Activated CD4-positive, alpha-beta memory T cell treated with anti-CD3 and anti-CD28 coated beads for 36 hours (primary cell): ENCODE measurements at regions not wholly inside any gene's neighbourhood (a gene's known extent, or its start where the extent isn't known, plus 50 kb on each side); places are given as distances from the start of the nearest gene placed in this dataset.

Source experiments
- CTCF ChIA-PET: fragments of 350-600 bp; sonication (Branson Sonifier 250); formaldehyde crosslinking; loops from one replicate; lab custom pipeline; 2021; ENCODE audit warnings: antibody characterized with exemption, inconsistent platforms; lab: Charles Lee
- POLR2A ChIA-PET: fragments of 350-600 bp; sonication (Branson Sonifier 250); formaldehyde crosslinking; loops from one replicate; lab custom pipeline; 2021; ENCODE audit warnings: antibody characterized with exemption; lab: Charles Lee
- DNase-seq: peaks from one replicate; pipeline ENCODE4 v3.0.0-alpha.2; 2020
- H3K27ac Mint-ChIP-seq: one replicate; pipeline ENCODE4 v1.8.0; 2021; ENCODE audit warnings: mixed read lengths
- H3K27me3 Mint-ChIP-seq: one replicate; pipeline ENCODE4 v1.8.0; 2021; ENCODE audit warnings: mixed read lengths
- H3K36me3 Mint-ChIP-seq: one replicate; pipeline ENCODE4 v1.8.0; 2021; ENCODE audit warnings: mixed read lengths
- H3K4me1 Mint-ChIP-seq: one replicate; pipeline ENCODE4 v1.8.0; 2021; ENCODE audit warnings: low read depth, mixed read lengths
- H3K4me3 Mint-ChIP-seq: one replicate; pipeline ENCODE4 v1.8.0; 2021; ENCODE audit warnings: mild to moderate bottlenecking, mixed read lengths
- H3K9me3 Mint-ChIP-seq: one replicate; pipeline ENCODE4 v1.8.0; 2021; ENCODE audit warnings: mixed read lengths
- intact Hi-C: fragments of 100-400 bp; cut with micrococcal nuclease; formaldehyde crosslinking; loops from one replicate; pipeline ENCODE4 v1.15.1; 2023

DNA sequence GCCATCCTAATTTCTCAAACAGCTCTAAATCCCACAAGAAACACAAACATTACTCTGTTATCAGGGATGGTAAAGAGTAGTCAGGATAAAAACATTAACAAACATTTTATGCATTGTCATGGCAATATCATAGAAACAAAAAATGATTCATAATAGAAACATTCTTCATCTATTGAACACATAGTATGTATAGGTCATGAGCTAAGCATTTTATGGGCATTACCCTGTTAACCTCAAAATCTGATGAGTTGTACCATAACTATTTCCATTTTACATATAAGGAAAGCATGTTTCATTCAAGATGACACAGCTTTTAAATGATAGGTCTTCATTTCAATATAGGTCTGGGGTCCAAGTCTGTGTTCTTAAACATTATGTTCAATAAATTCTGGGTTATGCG, 344.9 kb downstream of the RND3 start:
- no peak for DNase-seq
- ChIA-PET POLR2A (no interaction called here), CTCF (no interaction called here)
- Mint-ChIP-seq H3K27me3 (no peaks in the 10 kb centered on the region), H3K9me3 (peaks cover 20% of the 10 kb centered on the region), H3K27ac (no peak overlapping the region), H3K4me3 (no peak overlapping the region), H3K36me3 (no peaks in the 10 kb centered on the region), H3K4me1 (no peaks in the 10 kb centered on the region)
- intact Hi-C loops: no loop called here

- Mint-ChIP-seq H3K4me1 (no peaks in the 10 kb centered on the region), H3K4me3 (no peak overlapping the region), H3K27ac (no peak overlapping the region), H3K27me3 (no peaks in the 10 kb centered on the region), H3K36me3 (no peaks in the 10 kb centered on the region), H3K9me3 (peaks cover 9% of the 10 kb centered on the region)
- DNase-seq: no peak
- CTCF ChIA-PET: interaction anchor here (1.2 kb wide), 1 partner anchor 21 kb away, joined by 4 read pairs; no protein-coding TSS in a partner anchor
- intact Hi-C loops: no loop called here
- POLR2A ChIA-PET: no interaction called here
Measured at GRCh38 chr2:150141226-150142001, 346.1 kb downstream of the RND3 start.

DNA sequence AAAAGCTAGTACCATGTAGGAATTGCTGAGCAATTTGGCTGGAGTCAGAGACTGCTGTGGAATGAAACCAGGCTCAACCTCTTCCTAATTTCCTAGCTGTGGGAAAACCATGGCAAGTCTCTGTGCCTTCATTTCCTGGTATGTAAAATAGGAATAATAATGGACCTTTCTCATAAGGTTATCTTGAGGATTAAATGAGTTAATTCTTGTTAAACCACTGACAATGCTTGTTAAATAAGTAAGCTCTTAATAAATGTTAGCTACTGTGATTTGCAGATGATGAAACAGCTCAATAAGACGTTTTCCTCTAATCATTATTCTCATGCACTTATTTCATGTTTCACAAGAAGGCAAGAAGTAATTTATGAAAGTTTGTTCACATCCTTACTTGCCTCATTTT, 346.7 kb downstream of the RND3 start:
- no peak for DNase-seq
- intact Hi-C loops: no loop called here
- POLR2A ChIA-PET: no interaction called here
- CTCF ChIA-PET: no interaction called here
- Mint-ChIP-seq H3K9me3 (peaks cover 4% of the 10 kb centered on the region), H3K4me3 (no peak overlapping the region), H3K27me3 (no peaks in the 10 kb centered on the region), H3K36me3 (no peaks in the 10 kb centered on the region), H3K4me1 (no peaks in the 10 kb centered on the region), H3K27ac (no peak overlapping the region)

GRCh38 chr2:150138587-150138986, 348.9 kb downstream of the RND3 start:
- no peak for DNase-seq
- ChIA-PET CTCF (no interaction called here), POLR2A (no interaction called here)
- Mint-ChIP-seq H3K27me3 (no peaks in the 10 kb centered on the region), H3K36me3 (no peaks in the 10 kb centered on the region), H3K27ac (no peak overlapping the region), H3K4me1 (no peaks in the 10 kb centered on the region), H3K9me3 (no peaks in the 10 kb centered on the region), H3K4me3 (no peak overlapping the region)
- intact Hi-C loops: no loop called here

DNA sequence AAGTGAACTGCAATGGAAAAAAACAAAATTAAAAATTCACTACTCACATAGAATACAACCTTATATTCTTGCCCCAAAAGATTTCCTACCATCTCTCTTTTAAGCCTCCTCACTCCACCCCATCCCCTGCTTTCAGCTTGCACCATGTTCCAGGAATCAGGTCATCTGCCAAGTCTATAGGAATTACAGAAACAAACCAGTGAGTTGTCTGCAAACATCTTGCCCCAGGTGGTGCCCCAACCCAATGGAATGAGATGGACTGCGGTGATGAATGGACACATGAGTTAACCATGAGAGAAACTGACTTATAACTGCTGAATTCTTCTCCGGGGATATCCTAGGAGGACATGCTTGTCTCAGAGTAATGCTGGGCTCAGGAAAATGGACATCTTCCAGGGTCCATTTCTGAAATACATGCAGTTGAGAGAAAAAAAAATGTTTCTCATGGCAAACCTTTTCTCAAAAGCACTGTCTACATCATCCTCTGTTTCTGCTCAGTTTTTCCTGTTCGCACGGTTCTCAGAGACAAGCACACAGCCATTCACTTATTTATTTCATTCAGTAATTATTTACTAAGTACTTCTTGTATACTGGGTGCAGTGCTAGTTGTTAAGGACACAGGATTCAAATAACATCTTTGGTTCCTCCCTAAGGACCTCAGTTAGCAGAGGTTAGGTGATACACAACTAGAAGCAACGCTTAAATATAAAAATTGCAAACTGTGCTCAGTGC, 350.0 kb downstream of the RND3 start:
- ChIA-PET POLR2A (no interaction called here), CTCF (no interaction called here)
- Mint-ChIP-seq H3K4me3 (no peak overlapping the region), H3K36me3 (no peaks in the 10 kb centered on the region), H3K4me1 (no peaks in the 10 kb centered on the region), H3K9me3 (no peaks in the 10 kb centered on the region), H3K27ac (no peak overlapping the region), H3K27me3 (no peaks in the 10 kb centered on the region)
- no peak for DNase-seq
- intact Hi-C loops: no loop called here

DNA sequence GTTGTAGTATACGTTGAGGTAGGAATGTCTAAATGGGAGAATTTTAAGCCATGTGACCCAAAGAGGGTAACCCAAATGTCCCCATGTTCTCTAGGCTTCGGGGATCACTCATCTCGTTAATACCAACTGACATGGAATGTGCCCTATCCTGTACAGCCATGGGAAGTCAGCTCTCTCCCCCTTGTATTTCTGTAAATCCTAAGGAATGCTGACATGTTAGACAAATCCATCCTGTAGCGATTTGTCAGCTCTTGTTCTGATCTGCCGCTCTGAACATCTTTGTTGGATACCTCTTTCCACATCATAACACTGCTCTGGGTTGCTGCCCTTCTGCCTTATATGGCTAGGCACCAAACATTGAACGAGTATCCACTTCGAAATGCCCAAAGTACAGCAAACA, 350.6 kb downstream of the RND3 start:
- no peak for DNase-seq
- no peaks in the 10 kb centered on the region for H3K36me3 Mint-ChIP-seq
- ChIA-PET CTCF (no interaction called here), POLR2A (no interaction called here)
- H3K27ac Mint-ChIP-seq: no peak overlapping the region
- no peaks in the 10 kb centered on the region for H3K27me3 Mint-ChIP-seq
- H3K9me3 Mint-ChIP-seq: no peaks in the 10 kb centered on the region
- H3K4me1 Mint-ChIP-seq: no peaks in the 10 kb centered on the region
- no peak overlapping the region for H3K4me3 Mint-ChIP-seq
- intact Hi-C loops: no loop called here

DNA sequence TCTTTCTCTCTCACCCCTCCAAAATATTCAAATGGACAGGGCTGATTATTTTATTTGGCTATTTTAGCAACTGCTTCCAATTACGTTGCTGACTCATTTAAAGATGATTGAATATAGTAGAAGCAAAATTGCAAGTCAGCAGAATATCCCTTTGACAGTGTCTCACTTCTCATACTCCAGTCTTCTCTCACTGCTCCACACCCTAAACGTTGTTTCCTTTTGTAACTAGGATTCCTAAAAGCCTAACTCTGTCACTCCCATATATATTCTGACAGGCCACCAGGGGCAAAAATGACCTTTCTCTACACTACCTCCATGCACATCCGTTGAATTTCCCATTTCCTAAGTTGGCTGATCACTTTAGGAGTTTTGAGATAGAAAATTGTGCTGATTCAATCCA, 351.1 kb downstream of the RND3 start:
- Mint-ChIP-seq H3K27ac (no peak overlapping the region), H3K9me3 (no peaks in the 10 kb centered on the region), H3K4me1 (no peaks in the 10 kb centered on the region), H3K27me3 (no peaks in the 10 kb centered on the region), H3K4me3 (no peak overlapping the region), H3K36me3 (no peaks in the 10 kb centered on the region)
- intact Hi-C loops: no loop called here
- no peak for DNase-seq
- CTCF ChIA-PET: no interaction called here
- POLR2A ChIA-PET: no interaction called here

DNA sequence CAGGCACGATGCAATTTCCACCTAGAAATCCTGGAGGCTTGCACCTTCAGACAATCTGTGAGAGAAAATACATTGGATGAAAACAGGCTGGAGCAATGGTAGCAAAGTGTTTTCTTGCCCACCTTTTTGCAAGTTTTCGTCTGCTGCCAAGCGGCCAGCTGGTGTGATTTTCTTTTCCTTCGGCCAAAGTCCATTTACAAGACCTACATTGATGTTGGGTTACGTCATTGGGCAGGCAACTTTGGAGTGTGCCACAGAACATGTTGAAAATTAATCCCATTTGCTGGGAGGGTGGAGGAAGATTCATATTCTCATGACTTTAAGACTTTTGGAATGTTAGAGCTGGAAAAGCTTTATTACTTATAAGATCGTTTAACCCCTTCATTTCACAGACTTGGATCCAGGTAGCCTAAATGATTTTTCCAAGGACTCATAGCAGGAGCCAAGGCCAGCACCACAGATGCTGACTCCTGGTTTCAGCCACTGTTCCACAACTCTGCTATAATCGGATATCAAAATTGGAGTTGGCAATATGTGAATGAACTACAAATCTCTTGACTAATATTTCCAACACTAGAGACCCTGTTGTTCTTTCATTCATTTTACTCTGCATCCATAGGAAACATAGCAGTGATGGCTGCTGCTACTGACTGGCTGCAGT, 352.1 kb downstream of the RND3 start:
- CTCF ChIA-PET: no interaction called here
- Mint-ChIP-seq H3K27ac (no peak overlapping the region), H3K27me3 (no peaks in the 10 kb centered on the region), H3K4me1 (no peaks in the 10 kb centered on the region), H3K36me3 (no peaks in the 10 kb centered on the region), H3K9me3 (no peaks in the 10 kb centered on the region), H3K4me3 (no peak overlapping the region)
- intact Hi-C loops: no loop called here
- DNase-seq: no peak
- POLR2A ChIA-PET: no interaction called here

DNA sequence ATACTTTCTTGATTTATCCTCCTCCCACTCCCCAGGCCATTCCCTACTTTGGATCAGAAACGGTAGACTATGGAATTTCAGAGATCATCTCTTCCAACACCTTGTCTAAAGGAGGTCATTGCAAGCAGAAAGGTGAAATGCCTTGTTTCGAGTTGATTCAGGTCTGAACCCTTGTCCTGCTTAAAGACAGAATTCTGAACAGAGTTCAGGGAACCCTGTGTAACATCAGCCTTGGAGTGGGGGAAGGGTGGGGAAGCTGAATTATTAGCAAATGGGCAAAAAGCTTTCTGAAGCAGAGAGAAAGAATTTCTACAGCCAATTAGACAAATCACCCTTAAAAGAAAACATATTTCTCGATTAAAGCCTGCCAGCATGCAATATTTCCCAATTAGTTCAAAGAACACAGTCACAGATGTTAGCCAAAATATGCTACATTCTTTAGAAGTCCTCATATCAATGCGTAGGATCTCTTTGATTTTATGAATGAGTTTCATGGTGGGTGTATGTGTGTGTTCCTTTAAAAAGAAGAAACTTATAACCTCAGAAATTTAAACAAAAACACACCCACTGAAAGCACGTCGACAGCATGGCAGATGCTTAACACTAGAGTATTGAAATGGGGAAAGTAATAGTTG, 353.1 kb downstream of the RND3 start:
- Mint-ChIP-seq H3K9me3 (no peaks in the 10 kb centered on the region), H3K36me3 (no peaks in the 10 kb centered on the region), H3K27me3 (no peaks in the 10 kb centered on the region), H3K4me1 (no peaks in the 10 kb centered on the region), H3K4me3 (no peak overlapping the region), H3K27ac (no peak overlapping the region)
- CTCF ChIA-PET: no interaction called here
- intact Hi-C loops: no loop called here
- no peak for DNase-seq
- POLR2A ChIA-PET: no interaction called here

DNA sequence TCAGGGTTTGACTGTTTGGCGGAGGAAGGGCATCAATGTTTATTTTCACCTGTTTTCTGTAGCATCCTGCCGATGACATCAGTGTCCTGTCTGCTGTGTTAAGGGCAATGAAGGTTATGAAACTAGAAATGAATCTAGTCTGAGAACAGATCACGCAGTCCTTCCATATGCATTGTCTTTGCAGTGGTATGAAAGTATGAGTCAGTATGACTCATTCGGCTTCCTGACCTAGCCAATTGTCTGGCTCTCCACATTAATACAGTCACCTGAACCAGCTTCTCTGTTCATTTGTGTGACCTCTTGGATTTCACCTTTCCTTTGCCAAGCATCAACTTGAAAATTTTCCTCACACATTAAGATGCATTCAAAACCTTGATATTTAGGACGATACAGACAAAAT, 353.8 kb downstream of the RND3 start:
- Mint-ChIP-seq H3K27ac (no peak overlapping the region), H3K4me3 (no peak overlapping the region), H3K36me3 (no peaks in the 10 kb centered on the region), H3K9me3 (no peaks in the 10 kb centered on the region), H3K27me3 (no peaks in the 10 kb centered on the region), H3K4me1 (no peaks in the 10 kb centered on the region)
- no peak for DNase-seq
- POLR2A ChIA-PET: no interaction called here
- intact Hi-C loops: no loop called here
- CTCF ChIA-PET: no interaction called here

- H3K27me3 Mint-ChIP-seq: no peaks in the 10 kb centered on the region
- intact Hi-C loops: no loop called here
- H3K27ac Mint-ChIP-seq: no peak overlapping the region
- no peaks in the 10 kb centered on the region for H3K4me1 Mint-ChIP-seq
- no peaks in the 10 kb centered on the region for H3K36me3 Mint-ChIP-seq
- no peak for DNase-seq
- ChIA-PET CTCF (no interaction called here), POLR2A (no interaction called here)
- H3K9me3 Mint-ChIP-seq: no peaks in the 10 kb centered on the region
- no peak overlapping the region for H3K4me3 Mint-ChIP-seq
Measured at GRCh38 chr2:150129921-150130575, 357.4 kb downstream of the RND3 start.

GRCh38 chr2:150127995-150128394, 359.5 kb downstream of the RND3 start:
- DNase-seq: no peak
- H3K4me1 Mint-ChIP-seq: no peaks in the 10 kb centered on the region
- ChIA-PET POLR2A (no interaction called here), CTCF (no interaction called here)
- no peaks in the 10 kb centered on the region for H3K27me3 Mint-ChIP-seq
- H3K9me3 Mint-ChIP-seq: no peaks in the 10 kb centered on the region
- no peaks in the 10 kb centered on the region for H3K36me3 Mint-ChIP-seq
- H3K4me3 Mint-ChIP-seq: no peak overlapping the region
- H3K27ac Mint-ChIP-seq: no peak overlapping the region
- intact Hi-C loops: no loop called here
